Epithelial cell of prostate (primary cell): ENCODE measurements at regions not wholly inside any gene's neighbourhood (a gene's known extent, or its start where the extent isn't known, plus 50 kb on each side); places are given as distances from the start of the nearest gene placed in this dataset.
"Not testable (repeated sequence)": the region's sequence is repeated elsewhere in the genome, so short reads cannot be mapped to it uniquely, and the experiment has no call there.

Experiments used
- DNase-seq: peaks from one replicate; pipeline ENCODE4 v3.0.0-alpha.2; 2011; ENCODE audit warnings: low read depth, low spot score
- H3K27ac ChIP-seq: fragments of 450-650 bp; 2 replicates; pipeline ENCODE4 v1.5.1; 2017; ENCODE audit warnings: mild to moderate bottlenecking

GRCh38 chr13:71219698-71220415 is 647.1 kb downstream of the DACH1 start:
- H3K27ac ChIP-seq: no peak overlapping the region
- no peak for DNase-seq

DNA sequence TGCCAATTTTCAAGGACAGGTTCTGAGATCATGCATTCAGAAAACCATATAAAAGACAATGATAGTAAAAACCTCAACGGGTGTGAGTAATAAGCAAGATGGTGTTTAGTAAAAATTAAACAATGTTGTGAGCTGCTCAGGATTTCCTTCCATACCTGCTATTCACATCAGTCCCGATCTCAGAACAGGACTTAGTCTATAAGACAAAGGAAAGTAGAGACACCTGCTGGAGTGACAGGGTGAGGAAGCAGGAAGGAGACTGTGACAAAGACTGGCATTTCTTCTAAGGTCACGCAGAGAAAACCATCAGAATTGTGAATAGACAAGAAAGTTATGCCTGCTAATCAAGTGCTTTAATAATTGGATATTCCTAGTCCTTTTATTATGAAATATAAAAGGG is 648.0 kb downstream of the DACH1 start:
- DNase-seq: no peak
- H3K27ac ChIP-seq: no peak overlapping the region

GRCh38 chr13:71217827-71218226 is 649.2 kb downstream of the DACH1 start:
- no peak overlapping the region for H3K27ac ChIP-seq
- no peak for DNase-seq

DNA sequence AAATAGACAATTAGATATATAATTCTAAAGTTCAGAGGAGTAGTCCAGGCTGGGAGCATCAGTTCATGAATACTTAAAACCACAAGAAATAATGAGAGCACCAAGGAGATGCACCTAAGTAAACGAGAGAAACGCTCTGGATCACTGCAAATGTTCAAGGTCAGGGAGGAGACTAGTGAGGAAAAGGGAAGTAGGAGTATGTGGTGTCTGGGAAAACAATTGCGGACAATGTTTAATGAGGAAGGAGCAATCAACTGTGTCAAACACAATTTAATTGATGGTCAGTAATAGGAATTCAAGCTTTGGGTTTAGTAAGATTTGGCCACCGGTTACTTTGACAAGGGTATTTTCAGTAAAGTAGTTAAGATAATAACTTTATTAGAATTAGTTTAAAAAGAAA is 652.2 kb downstream of the DACH1 start:
- no peak for DNase-seq
- no peak overlapping the region for H3K27ac ChIP-seq

DNA sequence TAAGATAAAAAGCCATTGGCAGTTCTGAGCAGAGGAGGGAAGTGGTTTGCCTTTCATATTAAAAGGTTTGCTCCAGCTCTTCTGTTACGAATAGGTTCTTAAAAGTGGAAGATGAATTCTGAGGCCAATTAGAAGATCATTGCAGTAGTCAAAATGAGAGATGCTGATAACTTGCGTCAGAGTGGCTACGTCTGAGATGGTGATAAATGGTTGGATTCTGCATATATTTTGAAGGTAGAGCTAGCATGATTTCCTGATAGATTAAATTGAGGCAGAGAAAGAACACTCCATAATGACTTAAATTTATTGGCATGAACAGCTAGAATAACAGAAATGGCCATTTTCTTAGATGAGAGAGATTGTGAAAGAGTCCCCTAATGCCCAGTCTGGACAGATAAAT is 652.6 kb downstream of the DACH1 start:
- no peak overlapping the region for H3K27ac ChIP-seq
- DNase-seq: no peak

DNA sequence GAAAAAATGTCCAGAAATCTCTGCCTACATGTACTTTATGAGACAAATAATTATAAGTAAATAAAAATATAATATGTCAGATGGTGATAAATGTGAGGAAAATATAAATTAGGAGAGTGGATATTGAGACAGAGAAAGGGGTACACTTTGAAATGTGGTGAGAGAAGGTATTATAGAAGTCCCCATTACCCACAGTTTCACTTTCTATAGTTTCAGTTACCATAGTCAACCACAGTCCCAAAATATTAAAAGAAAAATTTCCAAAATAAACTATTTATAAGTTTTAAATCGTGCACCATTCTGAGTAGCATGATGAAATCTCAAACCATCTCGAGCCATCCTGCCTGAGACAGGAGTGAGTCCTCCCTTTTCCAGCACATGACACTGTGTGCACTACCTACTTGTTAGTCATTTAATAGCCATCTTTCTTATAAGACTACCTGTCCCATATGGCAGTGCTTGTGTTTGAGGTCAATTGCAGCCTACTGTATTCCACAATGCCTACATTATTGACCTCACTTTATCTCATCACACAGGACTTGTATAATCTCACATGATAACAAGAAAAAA is 653.7 kb downstream of the DACH1 start:
- DNase-seq: no peak
- no peak overlapping the region for H3K27ac ChIP-seq

DNA sequence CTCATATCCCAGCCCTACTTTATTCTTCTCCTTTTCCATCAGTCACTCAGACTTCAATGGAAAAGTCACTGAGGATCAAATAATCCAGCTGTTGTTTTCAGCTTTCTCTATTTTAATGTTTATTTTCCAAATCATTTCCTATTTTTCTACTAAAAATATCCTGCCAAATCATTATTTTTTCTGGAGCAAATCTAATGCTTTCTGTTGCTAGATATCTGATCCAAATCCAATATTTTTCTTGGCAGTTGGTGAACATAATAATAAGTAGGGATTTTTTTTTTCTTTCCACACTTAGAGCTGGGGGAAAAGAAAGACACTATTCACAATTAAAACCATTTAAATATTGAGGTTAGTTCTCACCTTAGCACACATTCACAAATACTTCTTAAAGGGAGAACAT is 656.1 kb downstream of the DACH1 start:
- no peak overlapping the region for H3K27ac ChIP-seq
- DNase-seq: no peak

DNA sequence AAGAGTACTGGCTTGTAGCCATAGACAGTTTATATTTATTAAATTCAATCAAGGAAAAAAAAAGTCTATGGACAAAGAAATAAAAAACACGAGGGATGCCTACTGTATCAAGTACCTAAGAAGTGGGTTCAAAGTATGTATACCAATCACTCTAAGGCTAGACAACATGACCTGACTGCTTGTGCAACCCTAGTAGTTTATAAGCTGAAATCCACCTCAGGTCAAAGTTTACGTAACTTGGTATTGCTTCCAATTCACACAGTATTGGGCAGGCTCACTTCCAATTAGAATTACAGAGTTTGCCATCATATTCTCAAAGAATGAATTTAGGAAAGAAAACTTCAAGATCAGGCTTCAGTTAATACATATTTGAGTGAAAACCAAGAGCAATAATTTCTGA is 657.8 kb downstream of the DACH1 start:
- H3K27ac ChIP-seq: no peak overlapping the region
- DNase-seq: no peak

DNA sequence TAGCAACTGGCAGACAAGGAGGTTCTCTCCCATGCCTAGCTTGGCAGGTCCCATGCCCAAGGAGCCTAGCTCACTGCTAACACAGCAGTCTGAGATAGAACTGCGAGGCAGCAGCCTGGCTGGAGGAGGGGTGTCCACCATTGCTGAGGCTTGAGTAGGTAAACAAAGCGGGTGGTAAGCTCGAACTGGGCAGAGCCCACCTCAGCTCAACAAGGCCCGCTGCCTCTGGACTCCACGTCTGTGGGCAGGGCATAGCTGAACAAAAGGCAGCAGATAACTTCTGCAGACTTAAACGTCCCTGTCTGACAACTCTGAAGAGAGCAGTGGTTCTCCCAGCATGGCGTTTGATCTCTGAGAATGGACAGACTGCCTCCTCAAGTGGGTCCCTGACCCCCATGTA is 682.4 kb downstream of the DACH1 start:
- not testable (repeated sequence) for DNase-seq, H3K27ac ChIP-seq

- H3K27ac ChIP-seq, DNase-seq: not testable (repeated sequence)
These were observed 683.7 kb downstream of the DACH1 start for GRCh38 chr13:71183352-71183751.

GRCh38 chr13:71171740-71172139 is 695.3 kb downstream of the DACH1 start:
- no peak overlapping the region for H3K27ac ChIP-seq
- no peak for DNase-seq

- no peak overlapping the region for H3K27ac ChIP-seq
- no peak for DNase-seq
These were observed 697.8 kb downstream of the DACH1 start for GRCh38 chr13:71169180-71169579.

DNA sequence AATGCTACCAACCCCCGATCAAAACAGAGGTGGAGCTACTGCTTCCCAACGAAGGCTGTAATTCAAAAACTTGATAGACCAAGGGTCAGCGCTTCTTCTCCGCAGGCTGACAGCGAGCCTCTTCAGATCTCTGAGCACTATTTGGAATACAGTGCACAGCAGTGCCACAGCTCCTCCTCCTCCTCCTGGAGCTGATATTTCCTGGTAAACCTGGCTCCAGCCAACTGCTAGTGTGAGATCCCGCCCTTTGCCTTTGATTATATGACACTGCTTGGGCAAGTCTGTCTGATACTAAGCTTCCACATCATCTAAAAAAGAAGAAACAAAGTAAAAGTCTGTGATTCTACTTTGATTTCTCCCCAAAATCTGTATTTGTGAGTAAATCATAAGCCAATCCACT is 710.5 kb downstream of the DACH1 start:
- H3K27ac ChIP-seq: no peak overlapping the region
- DNase-seq: no peak

GRCh38 chr13:71149498-71150363 is 717.3 kb downstream of the DACH1 start:
- no peak overlapping the region for H3K27ac ChIP-seq

DNA sequence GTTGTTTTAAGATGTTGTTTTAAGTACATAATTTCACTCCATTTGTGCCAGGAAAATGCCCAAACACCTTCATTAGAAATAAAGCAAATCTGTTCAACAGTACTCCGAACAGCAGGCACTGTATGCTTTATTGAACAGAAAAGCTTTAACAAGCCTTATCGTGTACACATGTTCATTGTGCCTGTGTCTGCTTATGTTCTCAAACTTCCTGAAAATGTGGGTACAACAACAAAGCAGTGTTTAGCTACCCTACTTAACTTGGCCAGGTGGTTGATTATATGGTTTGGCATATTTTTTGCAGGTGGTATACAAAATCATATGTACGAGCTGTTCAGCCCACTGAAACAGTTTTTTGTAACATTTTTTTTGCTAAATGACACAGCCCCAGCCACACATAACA is 718.0 kb downstream of the DACH1 start:
- no peak for DNase-seq

More at GRCh38 chr13:71149498-71150363, 717.3 kb downstream of the DACH1 start:
- DNase-seq: no peak

DNA sequence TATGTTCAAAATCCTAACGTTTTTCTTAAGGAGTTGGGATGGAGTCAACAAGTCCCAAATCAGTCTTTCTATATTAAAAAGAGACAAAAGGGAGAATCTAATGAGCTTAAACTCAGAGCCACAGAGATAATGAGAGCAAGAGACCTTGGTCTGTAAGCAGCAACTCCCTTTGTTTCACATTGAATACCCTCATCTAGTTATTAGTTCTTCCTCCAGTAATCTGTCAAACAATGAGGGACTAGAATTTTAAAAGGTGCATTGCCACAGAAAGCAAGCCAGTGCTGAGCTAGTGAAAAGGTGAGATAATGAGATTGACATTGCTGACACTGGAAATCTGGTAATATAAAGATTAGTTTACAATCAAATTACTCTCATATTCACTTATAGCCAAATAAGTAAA is 718.6 kb downstream of the DACH1 start:
- no peak overlapping the region for H3K27ac ChIP-seq
- no peak for DNase-seq

More for the DNA sequence above, 718.0 kb downstream of the DACH1 start:
- no peak overlapping the region for H3K27ac ChIP-seq

GRCh38 chr13:71144883-71145282 is 722.1 kb downstream of the DACH1 start:
- H3K27ac ChIP-seq: no peak overlapping the region
- no peak for DNase-seq

GRCh38 chr13:71137101-71137500 is 729.9 kb downstream of the DACH1 start:
- H3K27ac ChIP-seq: no peak overlapping the region
- no peak for DNase-seq

GRCh38 chr13:71124230-71124629 is 742.8 kb downstream of the DACH1 start:
- H3K27ac ChIP-seq: no peak overlapping the region
- DNase-seq: no peak

DNA sequence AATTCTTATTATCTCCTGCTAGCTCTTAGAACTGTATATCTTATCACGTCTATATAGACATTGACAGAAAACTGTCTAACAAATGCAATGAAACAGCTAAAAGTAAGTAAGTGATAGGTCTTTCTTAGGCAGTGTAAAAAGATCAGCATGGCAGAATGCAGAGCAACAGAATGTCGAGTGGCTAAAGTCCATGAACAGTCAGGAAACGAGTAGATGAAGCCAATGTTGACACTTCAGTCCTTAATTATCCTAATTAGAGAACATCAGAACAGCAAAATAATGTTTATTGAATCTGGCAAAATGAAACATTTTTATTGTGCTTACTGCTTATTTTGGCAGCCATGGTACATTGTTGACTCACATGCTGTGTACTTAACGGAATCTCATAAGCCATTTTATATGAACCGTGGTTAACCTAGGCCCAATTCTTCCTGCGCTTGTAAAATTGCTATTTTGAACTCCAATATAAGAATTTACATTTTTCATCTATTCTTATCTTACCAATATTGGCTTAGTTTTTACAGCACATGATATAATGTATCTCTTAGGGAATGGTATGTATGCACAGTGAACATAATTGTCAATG is 748.1 kb downstream of the DACH1 start:
- DNase-seq: no peak
- H3K27ac ChIP-seq: no peak overlapping the region

DNA sequence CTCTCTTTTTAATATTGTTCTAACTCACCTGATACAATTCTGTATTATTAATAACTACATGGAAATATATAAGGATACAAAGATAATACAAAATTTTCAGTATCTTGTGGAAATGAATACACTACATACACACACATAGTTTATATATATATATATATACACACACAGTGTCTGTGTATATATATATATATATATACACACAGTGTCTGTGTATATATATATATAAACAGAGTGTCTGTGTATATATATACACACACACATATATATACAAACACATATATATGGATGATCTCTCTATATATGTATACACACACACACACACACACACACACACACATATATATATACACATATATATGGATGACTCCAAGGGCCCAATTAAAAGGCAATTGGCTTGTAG is 749.1 kb downstream of the DACH1 start:
- no peak for DNase-seq
- H3K27ac ChIP-seq: no peak overlapping the region
